Stomach (tissue), 4 donors: ENCODE measurements at regions not wholly inside any gene's neighbourhood (a gene's known extent, or its start where the extent isn't known, plus 50 kb on each side); places are given as distances from the start of the nearest gene placed in this dataset.
"Not testable (repeated sequence)": the region's sequence is repeated elsewhere in the genome, so short reads cannot be mapped to it uniquely, and the experiment has no call there.

Experiments used
- CTCF ChIP-seq, 7 experiments: fragments of 450-650 bp in 4 of 7; fragments of 200-600 bp in 3 of 7; sonication (generic) in 3 of 7; IDR thresholded peaks; one replicate each; pipeline ENCODE4 v1.5.1; 2016 to 2019; ENCODE audit warnings: antibody characterized with exemption in 7 of 7, control low read depth in 2 of 7, mild to moderate bottlenecking in 1 of 7
- EP300 ChIP-seq: sonication (generic); formaldehyde crosslinking; IDR thresholded peaks from one replicate; pipeline ENCODE4 v1.6.1; 2017; ENCODE audit warnings: antibody characterized with exemption
- POLR2A ChIP-seq, 4 donors: fragments of 450-650 bp; IDR thresholded peaks; one replicate each; pipeline ENCODE4 v1.6.1; 2016; ENCODE audit warnings: antibody characterized with exemption in 4 of 4, control low read depth in 2 of 4, mild to moderate bottlenecking in 1 of 4, moderate library complexity in 1 of 4
- POLR2AphosphoS5 ChIP-seq, 3 donors: sonication (generic); formaldehyde crosslinking; IDR thresholded peaks; one replicate each; pipeline ENCODE4 v1.6.1; 2016; ENCODE audit warnings: antibody characterized with exemption in 3 of 3

GRCh38 chr12:95383920-95384319, 90.0 kb upstream of the METAP2 start:
- TF ChIP-seq POLR2AphosphoS5 (IDR thresholded peaks at IDR 0.05); CTCF (IDR thresholded peaks at IDR 0.05); POLR2A (IDR thresholded peaks at IDR 0.05); EP300: not testable (repeated sequence)
